ENCODE measurements at regions not wholly inside any gene's neighbourhood (a gene's known extent, or its start where the extent isn't known, plus 50 kb on each side); places are given as distances from the start of the nearest gene placed in this dataset.

GRCh38 chr15:95341686-95342085 is 988.8 kb upstream of the NR2F2 start:
- H3K4me1 ChIP-seq = no peaks in the 10 kb centered on the region
- no peaks in the 10 kb centered on the region for H3K9me3 ChIP-seq
- ATAC-seq (no peak), DNase-seq (no peak)
- no peak overlapping the region for H3K4me3 ChIP-seq
- TF ChIP-seq CTCF (IDR thresholded peaks at IDR 0.05) = no peak
- H3K36me3 ChIP-seq = no peaks in the 10 kb centered on the region
- no peaks in the 10 kb centered on the region for H3K27me3 ChIP-seq (ENCODE audit: low read depth)
- H3K27ac ChIP-seq = no peak overlapping the region
- intact Hi-C loops (cut with DNase I) = no loop called here

DNA sequence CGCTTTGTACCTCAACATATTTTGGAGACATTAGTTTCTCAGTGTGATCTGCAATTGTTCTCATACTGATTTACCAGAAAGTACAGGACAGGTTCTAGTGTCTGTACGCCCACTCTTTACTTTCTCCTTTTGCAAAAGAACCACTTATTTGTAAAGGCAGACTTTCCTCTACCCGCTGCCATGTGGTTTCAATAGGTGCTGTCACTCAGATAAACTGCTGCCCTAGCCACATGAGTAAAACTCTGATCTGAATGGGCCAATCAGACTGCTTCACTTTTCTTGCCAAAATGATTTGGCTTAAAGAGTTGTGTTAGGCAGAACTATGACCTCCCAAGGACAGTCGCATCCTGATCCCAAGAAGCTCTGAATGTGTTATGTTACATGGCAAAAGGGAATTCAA is 984.6 kb upstream of the NR2F2 start:
- Histone ChIP-seq H3K27me3 (ENCODE audit: low read depth) (no peaks in the 10 kb centered on the region), H3K4me3 (no peak overlapping the region), H3K4me1 (no peaks in the 10 kb centered on the region), H3K36me3 (no peaks in the 10 kb centered on the region), H3K27ac (no peak overlapping the region), H3K9me3 (no peaks in the 10 kb centered on the region)
- TF ChIP-seq CTCF (IDR thresholded peaks at IDR 0.05) = no peak
- intact Hi-C loops (cut with DNase I) = no loop called here
- no peak for DNase-seq
- ATAC-seq = no peak

GRCh38 chr15:95346721-95347475 is 983.6 kb upstream of the NR2F2 start:
- Histone ChIP-seq H3K27ac (no peak overlapping the region), H3K4me3 (no peak overlapping the region), H3K9me3 (no peaks in the 10 kb centered on the region), H3K4me1 (no peaks in the 10 kb centered on the region), H3K36me3 (no peaks in the 10 kb centered on the region), H3K27me3 (ENCODE audit: low read depth) (no peaks in the 10 kb centered on the region)
- no peak for TF ChIP-seq CTCF (IDR thresholded peaks at IDR 0.05)
- DNase-seq (no peak), ATAC-seq (no peak)
- intact Hi-C loops (cut with DNase I) = no loop called here

- H3K27ac ChIP-seq = no peak overlapping the region
- H3K27me3 ChIP-seq (ENCODE audit: low read depth) = no peaks in the 10 kb centered on the region
- H3K36me3 ChIP-seq = no peaks in the 10 kb centered on the region
- H3K9me3 ChIP-seq = no peaks in the 10 kb centered on the region
- intact Hi-C loops (cut with DNase I) = no loop called here
- DNase-seq (no peak), ATAC-seq (no peak)
- no peak for TF ChIP-seq CTCF (IDR thresholded peaks at IDR 0.05)
- no peaks in the 10 kb centered on the region for H3K4me1 ChIP-seq
- no peak overlapping the region for H3K4me3 ChIP-seq
These were observed 982.7 kb upstream of the NR2F2 start for GRCh38 chr15:95347837-95348236.

DNA sequence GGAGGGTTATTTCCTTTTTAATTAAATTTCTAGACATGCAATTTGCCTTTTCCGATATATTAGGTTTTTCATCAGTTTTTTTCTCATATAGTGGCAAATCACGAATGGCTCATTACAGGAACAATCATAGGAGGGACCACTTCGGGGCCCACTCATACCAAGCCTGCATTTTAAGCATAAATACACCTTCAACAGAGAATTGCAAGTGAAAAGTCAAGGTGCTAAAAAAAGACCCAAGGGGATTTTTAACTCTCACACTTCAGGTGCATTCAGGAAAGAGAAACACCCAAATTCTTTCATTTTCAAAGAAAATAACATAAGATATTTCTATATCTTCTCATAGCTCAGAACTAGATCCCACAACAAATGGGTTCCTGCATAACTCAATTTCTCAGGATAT is 979.6 kb upstream of the NR2F2 start:
- ATAC-seq = no peak
- H3K4me3 ChIP-seq = no peak overlapping the region
- no peaks in the 10 kb centered on the region for H3K27me3 ChIP-seq (ENCODE audit: low read depth)
- no peaks in the 10 kb centered on the region for H3K9me3 ChIP-seq
- H3K27ac ChIP-seq = no peak overlapping the region
- no peak for DNase-seq
- H3K4me1 ChIP-seq = no peaks in the 10 kb centered on the region
- no peak for TF ChIP-seq CTCF (IDR thresholded peaks at IDR 0.05)
- H3K36me3 ChIP-seq = no peaks in the 10 kb centered on the region
- intact Hi-C loops (cut with DNase I) = no loop called here

Data from lower lobe of right lung (tissue), 2 donors.